CD14-positive monocyte (primary cell): ENCODE measurements at regions not wholly inside any gene's neighbourhood (a gene's known extent, or its start where the extent isn't known, plus 50 kb on each side); places are given as distances from the start of the nearest gene placed in this dataset.

Experiments
- DNase-seq, 3 donors: peaks; one replicate each; pipeline ENCODE4 v3.0.0-alpha.2; 2011 to 2022
- H2AFZ ChIP-seq: 2 replicates; pipeline ENCODE4 v1.6.0; 2012; ENCODE audit warnings: mild to moderate bottlenecking, low read depth, low read length, inconsistent platforms; ENCODE audit not compliant: insufficient read depth, poor library complexity, severe bottlenecking
- H3K27ac ChIP-seq, 2 donors: 1 replicate in 1 of 2; 2 replicates in 1 of 2; pipeline ENCODE4 v1.5.1; 2012 to 2013; ENCODE audit warnings: low read length in 2 of 2, control low read depth in 1 of 2, inconsistent platforms in 1 of 2, low read depth in 1 of 2, mild to moderate bottlenecking in 1 of 2
- H3K27me3 ChIP-seq, 2 donors: one replicate each; pipeline versions ENCODE4 v1.6.0 to v1.6.1; 2011 to 2013; ENCODE audit warnings: low read length in 2 of 2; ENCODE audit not compliant: control insufficient read depth in 2 of 2, insufficient read depth in 2 of 2
- H3K36me3 ChIP-seq, 2 donors: replicated peaks in 1 of 2; 1 replicate in 1 of 2; 2 replicates in 1 of 2; pipeline versions ENCODE4 v1.5.1 to v1.6.1; 2012 to 2013; ENCODE audit warnings: low read length in 2 of 2, control low read depth in 1 of 2, inconsistent platforms in 1 of 2, mild to moderate bottlenecking in 1 of 2; ENCODE audit not compliant: insufficient read depth in 2 of 2, control insufficient read depth in 1 of 2
- H3K4me1 ChIP-seq, 2 donors: 1 replicate in 1 of 2; 2 replicates in 1 of 2; pipeline versions ENCODE4 v1.5.1 to v1.6.1; 2012 to 2013; ENCODE audit warnings: low read length in 2 of 2, control low read depth in 1 of 2, inconsistent platforms in 1 of 2, mild to moderate bottlenecking in 1 of 2, moderate library complexity in 1 of 2; ENCODE audit not compliant: insufficient read depth in 2 of 2, control insufficient read depth in 1 of 2
- H3K4me2 ChIP-seq: replicated peaks from 2 replicates; pipeline ENCODE3; 2012; ENCODE audit warnings: low read length, moderate library complexity, mild to moderate bottlenecking; ENCODE audit not compliant: poor library complexity, severe bottlenecking; ENCODE audit errors: extremely low read depth
- H3K4me3 ChIP-seq, 3 experiments: fragments of 200-600 bp in 1 of 3; sonication (generic) in 1 of 3; replicated peaks in 1 of 3; 1 replicate in 2 of 3; 2 replicates in 1 of 3; pipeline ENCODE4 v1.5.1; 2011 to 2013; ENCODE audit warnings: low read length in 3 of 3, mild to moderate bottlenecking in 3 of 3, control low read depth in 2 of 3, low read depth in 2 of 3, inconsistent platforms in 1 of 3, moderate library complexity in 1 of 3
- H3K79me2 ChIP-seq: 2 replicates; pipeline ENCODE4 v1.6.0; 2012; ENCODE audit warnings: mild to moderate bottlenecking, control low read depth, inconsistent platforms, low read length, moderate library complexity; ENCODE audit not compliant: insufficient read depth
- H3K9ac ChIP-seq: 2 replicates; pipeline ENCODE4 v1.6.0; 2017; ENCODE audit warnings: low read length, mild to moderate bottlenecking; ENCODE audit not compliant: insufficient read depth, poor library complexity, severe bottlenecking
- H3K9me3 ChIP-seq, 2 donors: replicated peaks in 1 of 2; 1 replicate in 1 of 2; 2 replicates in 1 of 2; pipeline versions ENCODE4 v1.5.1 to v1.6.1; 2012 to 2013; ENCODE audit warnings: low read length in 2 of 2, control low read depth in 1 of 2; ENCODE audit not compliant: control insufficient read depth in 1 of 2, insufficient read depth in 1 of 2
- H4K20me1 ChIP-seq: 2 replicates; pipeline ENCODE4 v1.6.0; 2012; ENCODE audit warnings: mild to moderate bottlenecking, low read length, control low read depth, moderate library complexity; ENCODE audit not compliant: insufficient read depth
- H3K27ac Mint-ChIP-seq, 7 donors: one replicate each; pipeline ENCODE4 v1.8.0; 2020; ENCODE audit warnings: mild to moderate bottlenecking in 7 of 7, mixed read lengths in 7 of 7, moderate library complexity in 6 of 7, inconsistent platforms in 2 of 7
- H3K27me3 Mint-ChIP-seq, 3 donors: one replicate each; pipeline ENCODE4 v1.8.0; 2021 to 2022; ENCODE audit warnings: low read depth in 3 of 3, mild to moderate bottlenecking in 3 of 3, mixed read lengths in 3 of 3, moderate library complexity in 3 of 3, inconsistent platforms in 1 of 3
- H3K36me3 Mint-ChIP-seq, 2 donors: one replicate each; pipeline ENCODE4 v1.8.0; 2020; ENCODE audit warnings: mixed read lengths in 2 of 2, inconsistent platforms in 1 of 2, mild to moderate bottlenecking in 1 of 2
- H3K4me1 Mint-ChIP-seq: one replicate; pipeline ENCODE4 v1.8.0; 2020; ENCODE audit warnings: mild to moderate bottlenecking, mixed read lengths
- H3K4me3 Mint-ChIP-seq, 2 donors: one replicate each; pipeline ENCODE4 v1.8.0; 2020; ENCODE audit warnings: mild to moderate bottlenecking in 2 of 2, mixed read lengths in 2 of 2, moderate library complexity in 1 of 2
- H3K9me3 Mint-ChIP-seq, 7 donors: one replicate each; pipeline ENCODE4 v1.8.0; 2020 to 2022; ENCODE audit warnings: mixed read lengths in 7 of 7, mild to moderate bottlenecking in 6 of 7, moderate library complexity in 6 of 7, inconsistent platforms in 2 of 7
- CTCF ChIP-seq: fragments of 200-600 bp; IDR thresholded peaks from one replicate; pipeline ENCODE4 v1.8.0; 2022; ENCODE audit warnings: antibody characterized with exemption, mild to moderate bottlenecking
- WGBS: methylation state at CpG from one replicate; pipeline ENCODE4 v1.1.5; 2013; ENCODE audit warnings: missing lambda C conversion rate; ENCODE audit not compliant: insufficient coverage; 5-methylcytosine and 5-hydroxymethylcytosine counted together
- intact Hi-C, 2 donors: fragments of 100-400 bp; cut with micrococcal nuclease; formaldehyde crosslinking; loops; one replicate each; pipeline versions ENCODE4 v1.15.0 to v1.15.1; 2023

GRCh38 chr1:245058882-245059281, 95.9 kb upstream of the KIF26B start:
- WGBS: 100% methylated on average over 1 of the region's 4 CpGs
- peaks cover 26 to 41% of the 10 kb centered on the region in 2 donors for H3K36me3 Mint-ChIP-seq
- H2AFZ ChIP-seq: no peak overlapping the region
- H3K4me2 ChIP-seq: no peak overlapping the region
- no peaks in the 10 kb centered on the region for H3K79me2 ChIP-seq
- peaks cover 40 to 41% of the 10 kb centered on the region in 2 donors for H3K4me1 ChIP-seq
- H3K4me1 Mint-ChIP-seq: peaks cover 39% of the 10 kb centered on the region
- no peaks in the 10 kb centered on the region for H3K9me3 ChIP-seq
- intact Hi-C loops: loop anchor here (10.0 kb wide), 2 partner anchors 84 to 194 kb away; partner anchors contain the start of gene HNRNPU (in 1 of the 2)
- H4K20me1 ChIP-seq: no peaks in the 10 kb centered on the region
- no peak overlapping the region for H3K9ac ChIP-seq
- H3K27me3 ChIP-seq: no peaks in the 10 kb centered on the region
- peaks cover 6 to 11% of the 10 kb centered on the region in 2 donors for H3K36me3 ChIP-seq
- no peak for TF ChIP-seq CTCF
- H3K9me3 Mint-ChIP-seq: peaks cover 0 to 2% (median 0%) of the 10 kb centered on the region in 7 donors
- no peak for DNase-seq
- H3K27ac Mint-ChIP-seq: no peak overlapping the region
- no peak overlapping the region for H3K4me3 Mint-ChIP-seq
- H3K27ac ChIP-seq: no peak overlapping the region
- H3K4me3 ChIP-seq: no peak overlapping the region
- H3K27me3 Mint-ChIP-seq: peaks cover 0 to 1% (median 0%) of the 10 kb centered on the region in 3 donors

GRCh38 chr1:245058436-245058835, 96.3 kb upstream of the KIF26B start:
- H3K4me2 ChIP-seq: no peak overlapping the region
- peaks cover 25 to 39% of the 10 kb centered on the region in 2 donors for H3K36me3 Mint-ChIP-seq
- H3K4me3 Mint-ChIP-seq: no peak overlapping the region
- peaks cover 0 to 1% (median 0%) of the 10 kb centered on the region in 3 donors for H3K27me3 Mint-ChIP-seq
- no peaks in the 10 kb centered on the region for H3K9me3 ChIP-seq
- H2AFZ ChIP-seq: no peak overlapping the region
- H3K9me3 Mint-ChIP-seq: peaks cover 0 to 2% (median 0%) of the 10 kb centered on the region in 7 donors
- WGBS: no CpG with 5 or more reads among the region's 5 CpGs
- peaks cover 44 to 46% of the 10 kb centered on the region in 2 donors for H3K4me1 ChIP-seq
- H3K27me3 ChIP-seq: no peaks in the 10 kb centered on the region
- no peak overlapping the region for H3K9ac ChIP-seq
- no peaks in the 10 kb centered on the region for H4K20me1 ChIP-seq
- intact Hi-C loops: loop anchor here (10.0 kb wide), 2 partner anchors 84 to 194 kb away; partner anchors contain the start of gene HNRNPU (in 1 of the 2)
- no peak overlapping the region for H3K27ac Mint-ChIP-seq
- TF ChIP-seq CTCF: no peak
- H3K36me3 ChIP-seq: peaks cover 6 to 10% of the 10 kb centered on the region in 2 donors
- peaks cover 44% of the 10 kb centered on the region for H3K4me1 Mint-ChIP-seq
- H3K4me3 ChIP-seq: no peak overlapping the region
- DNase-seq: no peak
- H3K79me2 ChIP-seq: peaks cover 2% of the 10 kb centered on the region
- H3K27ac ChIP-seq: no peak overlapping the region
